NCI-H1105 treated with DMSO at 0.1 percent for 48 hours (cell line): ENCODE measurements at regions not wholly inside any gene's neighbourhood (a gene's known extent, or its start where the extent isn't known, plus 50 kb on each side); places are given as distances from the start of the nearest gene placed in this dataset.

ENCODE experiments used
- DNase-seq: peaks from one replicate; lab custom pipeline; 2025; lab: John Stamatoyannopoulos, UW

GRCh38 chr6:98634569-98634968 lies 199.8 kb upstream of the POU3F2 start:
- no peak for DNase-seq

GRCh38 chr6:98635191-98635590 lies 199.2 kb upstream of the POU3F2 start:
- DNase-seq: no peak

DNA sequence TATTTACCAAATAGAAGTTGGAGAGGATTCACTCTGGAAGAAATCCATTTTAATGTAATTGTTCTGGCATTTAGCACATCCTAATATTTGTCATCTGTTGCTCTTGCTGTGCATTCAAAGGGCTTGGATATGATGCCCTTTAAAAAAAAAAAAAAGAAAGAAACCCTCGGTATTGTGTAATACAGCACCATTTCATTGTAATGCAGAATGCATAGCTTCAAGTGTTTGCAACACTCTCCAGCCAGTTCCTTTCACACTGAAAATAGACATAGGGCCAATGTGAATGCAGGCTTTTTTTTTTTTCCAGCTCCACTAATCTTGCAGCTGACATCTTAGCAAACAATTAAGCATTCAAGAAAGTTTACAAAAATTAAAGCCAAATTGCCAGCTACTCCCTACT lies 197.4 kb upstream of the POU3F2 start:
- DNase-seq: peak; percentile 15

GRCh38 chr6:98639089-98639635 lies 195.2 kb upstream of the POU3F2 start:
- no peak for DNase-seq

- DNase-seq: no peak
Observed at GRCh38 chr6:98640366-98640765, 194.0 kb upstream of the POU3F2 start.

DNA sequence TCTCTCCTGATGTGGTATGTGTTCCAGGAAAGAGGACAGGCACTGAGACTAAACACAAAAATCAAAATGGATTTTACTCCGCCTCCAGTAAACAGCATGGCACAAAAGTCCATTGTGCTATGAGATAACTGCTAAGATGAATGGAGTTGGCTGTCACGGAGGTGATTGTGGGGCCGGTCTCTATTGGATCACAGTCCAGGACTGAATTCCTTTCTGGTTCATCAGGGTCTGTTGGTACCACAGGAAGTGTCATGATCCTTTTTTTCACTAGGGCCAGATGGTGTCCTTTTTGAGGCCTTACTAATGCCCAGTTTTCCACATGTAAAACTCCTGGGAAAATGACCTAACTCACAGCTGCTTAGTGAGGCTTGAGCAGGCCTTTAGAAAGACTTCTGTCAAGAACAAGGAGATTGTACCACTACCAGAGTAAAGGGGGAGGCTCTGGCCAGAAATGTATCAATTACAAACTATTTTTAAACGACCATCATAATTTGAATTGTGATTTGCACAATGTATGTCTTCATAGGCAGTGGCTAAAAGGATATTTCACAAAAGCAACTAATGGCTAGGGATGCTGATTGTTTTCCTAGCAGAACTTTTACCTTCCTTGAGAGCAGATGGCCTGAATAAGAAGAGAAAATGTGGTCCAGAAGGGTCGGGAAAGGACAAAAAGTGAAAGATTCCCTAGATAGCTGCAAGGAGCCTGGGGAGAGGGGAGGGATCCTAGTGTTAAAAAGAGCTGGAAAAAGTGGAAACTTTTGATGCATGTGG lies 192.2 kb upstream of the POU3F2 start:
- DNase-seq: no peak

DNA sequence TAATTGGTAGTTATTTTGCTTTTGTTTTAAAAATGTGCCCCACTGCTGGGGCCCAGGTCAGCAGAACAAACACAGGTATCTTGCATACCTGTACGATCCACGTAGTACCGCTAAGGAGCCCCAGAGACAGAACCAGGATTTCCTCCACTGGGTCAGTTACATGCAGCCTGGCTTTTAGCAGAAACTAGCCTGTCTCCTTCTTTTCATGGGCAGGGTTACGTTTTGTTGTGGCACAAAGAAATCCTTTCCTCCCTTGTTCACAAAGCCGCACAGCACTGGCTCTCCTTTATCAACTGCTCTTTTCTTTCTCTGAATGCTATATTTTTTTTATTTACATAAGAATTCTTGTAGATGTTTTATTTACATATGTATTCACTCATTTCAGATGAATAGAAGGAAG lies 190.3 kb upstream of the POU3F2 start:
- no peak for DNase-seq

DNA sequence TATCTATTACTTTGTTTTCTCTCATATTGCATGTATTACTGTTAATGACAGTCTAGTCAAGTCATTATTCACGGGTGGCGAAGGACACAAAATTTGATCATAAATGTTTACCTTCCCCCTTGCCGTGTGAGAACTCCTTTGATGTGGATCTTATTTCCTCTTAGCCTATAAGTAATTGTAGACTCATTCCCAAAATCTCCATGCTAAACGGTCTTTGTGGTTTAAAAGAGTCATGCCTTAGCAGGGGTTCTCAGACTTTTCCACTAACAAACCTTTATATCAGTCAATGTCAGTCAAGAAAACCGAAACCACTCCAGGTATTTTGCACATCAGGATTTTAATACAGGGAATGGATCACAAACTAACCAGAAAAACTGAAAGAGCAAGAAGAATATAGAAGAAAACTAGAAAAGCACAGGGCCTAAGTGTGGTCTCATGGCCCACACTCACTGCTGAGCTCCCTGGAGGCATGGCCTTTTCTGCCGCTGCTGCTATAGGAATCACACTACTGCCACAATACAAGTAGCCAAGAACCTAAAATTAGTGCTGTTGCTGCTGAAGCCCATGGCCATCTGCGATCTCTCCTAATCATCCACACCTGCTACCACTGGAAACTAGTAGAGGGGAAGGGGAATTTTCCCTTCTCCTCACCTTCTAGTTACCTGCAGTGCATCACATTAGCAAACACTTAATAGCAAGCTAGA lies 186.0 kb upstream of the POU3F2 start:
- DNase-seq: no peak

DNA sequence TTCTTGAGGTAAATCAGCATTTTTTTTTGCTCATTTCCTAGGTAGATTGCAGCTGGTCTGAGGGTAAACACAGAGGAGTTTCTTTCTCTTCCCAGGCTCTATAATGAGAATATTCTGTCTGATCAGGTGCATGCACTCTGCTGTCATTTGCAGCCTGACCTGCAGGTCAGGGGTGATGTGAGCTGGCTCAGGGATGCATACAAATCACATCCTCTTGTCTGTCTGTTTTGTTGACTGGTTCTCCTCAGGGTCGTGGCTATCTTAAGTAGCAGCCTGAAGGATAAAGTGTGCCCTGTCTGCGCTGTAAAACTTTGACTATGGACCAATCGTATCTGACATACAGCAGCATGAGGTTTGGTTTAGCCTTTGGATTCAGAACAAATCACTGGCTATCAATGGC lies 183.4 kb upstream of the POU3F2 start:
- no peak for DNase-seq

DNA sequence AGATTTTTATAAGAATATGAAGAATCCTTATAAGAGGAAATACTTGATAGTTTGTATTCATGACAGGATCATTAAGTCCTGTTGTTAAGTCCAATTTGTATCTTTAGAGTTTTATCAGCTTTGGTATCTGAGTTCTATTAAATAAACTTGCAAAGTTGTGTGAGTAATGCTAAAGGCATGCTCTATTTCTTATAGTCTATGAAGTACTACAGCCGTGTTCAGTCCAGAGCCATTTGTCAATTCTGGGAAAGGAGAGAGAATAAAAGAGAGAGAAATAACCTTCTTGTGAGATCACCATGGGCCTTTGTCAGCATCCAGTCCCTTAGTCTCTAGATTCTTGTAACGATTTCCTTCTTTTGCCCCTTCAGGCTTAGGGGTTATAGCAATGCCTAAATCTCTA lies 181.2 kb upstream of the POU3F2 start:
- DNase-seq: no peak

DNA sequence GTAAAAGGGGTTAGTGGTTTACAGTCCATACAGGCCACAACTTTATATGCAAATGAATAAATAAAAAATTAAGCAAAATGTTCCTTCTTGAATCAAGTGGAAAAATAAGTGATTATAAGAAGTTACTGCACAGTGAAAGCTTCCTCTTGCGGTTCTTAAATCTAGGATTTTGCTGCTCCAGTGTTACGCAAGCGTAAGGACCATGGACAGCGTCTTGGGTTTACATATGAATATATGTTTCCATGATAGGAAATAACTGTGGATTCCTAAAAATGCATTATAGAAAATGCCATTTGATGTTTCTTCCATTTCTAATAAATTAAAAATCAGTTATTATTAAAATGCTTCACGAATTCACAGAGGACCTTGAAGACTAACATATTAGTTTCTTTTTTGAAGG lies 176.6 kb upstream of the POU3F2 start:
- DNase-seq: no peak

- DNase-seq: peak; percentile 59
Observed at GRCh38 chr6:98669371-98669770, 165.0 kb upstream of the POU3F2 start.

DNA sequence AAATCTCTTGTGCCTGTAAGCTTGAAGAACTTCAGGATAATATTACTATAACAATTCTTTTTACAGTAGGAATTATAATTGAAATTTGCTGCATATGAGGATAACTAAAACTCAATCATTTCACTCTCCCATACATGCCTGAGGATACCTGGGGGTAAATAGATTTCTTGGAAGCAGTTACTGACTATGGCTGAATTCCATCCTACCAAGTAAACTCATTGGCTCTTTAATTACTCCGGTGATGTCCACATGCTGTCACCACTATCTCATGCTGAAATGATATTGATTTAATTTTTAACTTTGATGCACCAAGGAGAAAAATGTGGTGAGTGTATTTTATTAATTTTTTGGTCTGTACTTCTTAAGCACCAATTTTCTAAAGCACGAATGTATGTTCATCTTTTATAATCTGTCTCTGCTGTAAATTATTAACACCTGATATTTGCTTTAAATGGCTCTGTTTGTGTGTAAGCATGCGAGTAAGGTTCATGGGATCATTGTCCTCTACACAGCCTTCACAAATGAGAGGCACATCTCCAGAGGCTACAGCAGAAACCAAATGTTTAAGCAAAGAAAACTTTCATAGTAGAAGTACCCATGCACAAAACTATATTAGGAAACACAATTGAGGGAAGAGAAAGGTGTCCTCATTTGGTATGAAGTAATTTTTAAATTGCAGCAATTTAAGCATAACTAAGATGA lies 164.2 kb upstream of the POU3F2 start:
- DNase-seq: no peak

DNA sequence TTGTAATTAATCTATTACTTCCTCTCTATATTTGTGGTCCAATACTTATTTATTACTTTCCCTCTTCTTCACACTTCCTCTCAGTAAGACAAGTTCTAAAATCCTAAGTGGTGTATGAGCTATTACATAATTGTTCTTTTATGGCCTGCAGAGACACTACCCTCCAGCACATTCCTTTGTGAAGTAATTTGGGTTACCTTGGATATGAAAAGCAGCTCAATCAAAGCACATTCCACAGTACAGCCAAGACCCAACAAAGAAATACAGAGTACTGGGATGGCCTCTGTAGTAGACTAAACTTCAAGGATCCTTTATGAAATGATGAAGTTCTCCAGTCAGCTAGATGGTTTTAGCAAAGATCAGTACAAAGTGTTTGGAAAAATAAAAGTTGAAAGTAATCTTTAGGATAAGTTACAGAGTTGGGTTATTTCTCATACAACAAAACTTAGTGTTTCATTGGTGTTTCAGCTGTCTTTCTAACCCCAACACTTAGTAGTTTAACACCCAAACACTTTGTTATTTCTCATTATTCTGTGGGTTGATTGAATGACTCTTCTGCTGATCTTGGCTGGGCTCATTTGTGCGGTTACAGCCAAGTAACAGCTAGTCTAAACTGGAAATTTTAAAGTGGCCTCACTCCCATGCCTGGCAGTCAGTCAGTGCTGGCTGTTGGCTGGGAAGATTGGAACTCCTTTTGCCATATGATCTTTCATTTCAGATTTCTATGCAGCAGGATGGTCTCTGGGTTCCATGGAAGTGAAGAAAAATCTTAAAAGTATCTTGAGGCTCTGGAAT lies 161.5 kb upstream of the POU3F2 start:
- no peak for DNase-seq

DNA sequence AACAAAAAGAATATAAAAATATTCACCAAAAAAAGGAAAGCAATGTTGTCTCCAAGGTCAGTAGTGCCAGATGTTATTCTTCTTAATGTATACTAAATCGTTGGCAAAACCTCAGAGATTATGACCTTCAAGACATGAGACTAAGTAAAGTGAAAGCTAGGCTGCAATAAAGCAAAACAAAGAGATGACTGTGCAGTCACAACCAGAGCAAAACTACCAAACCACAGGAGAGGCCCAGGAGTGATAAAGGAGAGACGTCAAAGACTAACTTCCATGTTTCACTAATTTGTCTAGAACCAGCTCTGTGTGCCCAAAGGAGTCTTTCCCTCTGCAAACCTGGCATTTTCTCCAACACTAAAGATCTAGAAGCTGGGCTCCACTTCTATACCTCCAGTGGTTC lies 155.9 kb upstream of the POU3F2 start:
- DNase-seq: no peak

GRCh38 chr6:98686008-98686601 lies 148.3 kb upstream of the POU3F2 start:
- DNase-seq: no peak

DNA sequence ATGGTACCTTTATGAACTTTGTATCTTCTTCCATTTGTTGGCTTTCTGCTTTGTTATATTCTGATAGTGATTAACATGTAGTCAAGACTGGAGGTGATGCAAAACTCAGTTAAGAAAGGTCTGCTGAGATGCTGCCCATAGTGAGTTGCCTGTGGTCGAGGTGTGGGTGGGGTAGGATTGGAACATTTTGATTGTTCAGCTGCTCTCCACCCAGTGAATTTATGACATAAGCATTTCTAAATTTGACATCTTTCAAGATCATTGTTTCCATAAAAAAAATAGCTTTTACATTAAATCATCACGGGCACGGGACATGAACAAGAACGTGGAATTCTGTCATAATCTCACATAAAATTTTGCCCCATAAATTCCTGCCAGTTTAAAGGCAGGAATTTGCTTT lies 146.6 kb upstream of the POU3F2 start:
- no peak for DNase-seq

DNA sequence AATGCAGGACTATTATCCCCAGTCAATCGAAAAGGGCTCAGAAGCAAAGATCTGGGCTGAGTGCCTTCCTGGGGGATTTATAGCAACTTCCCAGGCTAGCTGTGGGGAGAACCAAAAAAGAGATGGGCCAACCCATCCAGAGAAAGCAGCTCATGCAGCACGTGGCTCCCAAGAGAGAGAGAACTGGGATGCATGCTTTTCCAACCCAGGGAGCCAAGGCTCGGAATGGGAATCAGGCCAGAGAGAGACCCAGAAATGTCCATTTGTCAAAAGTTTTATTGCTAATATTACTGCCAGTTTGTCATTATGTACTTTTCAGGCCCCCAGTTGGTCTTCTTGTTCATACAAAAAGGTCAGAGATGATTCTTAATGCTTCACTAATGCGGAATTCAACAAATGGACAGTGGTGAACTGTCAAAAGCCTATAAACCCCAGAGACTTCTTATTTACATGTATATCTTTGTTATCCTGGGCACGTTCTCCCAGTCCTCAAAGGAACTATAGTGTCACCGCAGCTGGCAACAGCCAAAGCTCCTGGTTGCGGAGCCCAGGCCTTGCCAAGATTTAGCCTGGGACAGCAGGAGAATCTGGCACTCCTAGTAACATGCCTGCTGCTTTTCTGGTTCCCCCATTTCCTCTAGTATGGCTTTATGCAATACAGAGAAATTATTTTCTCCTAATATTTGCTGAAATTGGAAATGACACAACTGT lies 139.1 kb upstream of the POU3F2 start:
- no peak for DNase-seq

GRCh38 chr6:98711380-98711779 lies 123.0 kb upstream of the POU3F2 start:
- DNase-seq: no peak

- DNase-seq: no peak
Observed at GRCh38 chr6:98716341-98716740, 118.0 kb upstream of the POU3F2 start.

- DNase-seq: no peak
Observed at GRCh38 chr6:98717322-98717877, 117.0 kb upstream of the POU3F2 start.
